GM12865 (cell line): ENCODE measurements at regions not wholly inside any gene's neighbourhood (a gene's known extent, or its start where the extent isn't known, plus 50 kb on each side); places are given as distances from the start of the nearest gene placed in this dataset.

Experiments
- DNase-seq: peaks from one replicate; pipeline ENCODE4 v3.0.0; 2010; ENCODE audit warnings: low read depth
- H3K4me3 ChIP-seq: 2 replicates; pipeline ENCODE4 v1.5.1; 2011; ENCODE audit warnings: mild to moderate bottlenecking, low read depth, low read length, control low read depth
- CTCF ChIP-seq: IDR thresholded peaks from 2 replicates; pipeline ENCODE4 v1.5.1; 2011; ENCODE audit warnings: low read length, control low read depth, low read depth, inconsistent platforms; ENCODE audit not compliant: insufficient read depth; ENCODE audit errors: missing control alignments

GRCh38 chr4:186015212-186015817 is 53.6 kb upstream of the TLR3 start:
- H3K4me3 ChIP-seq, result no peak overlapping the region
- no peak for DNase-seq
- no peak for TF ChIP-seq CTCF

GRCh38 chr4:186016796-186017195 is 52.2 kb upstream of the TLR3 start:
- no peak for TF ChIP-seq CTCF
- no peak for DNase-seq
- H3K4me3 ChIP-seq, result no peak overlapping the region

- no peak overlapping the region for H3K4me3 ChIP-seq
- DNase-seq, result no peak
- TF ChIP-seq CTCF, result no peak
These were observed 51.2 kb upstream of the TLR3 start for GRCh38 chr4:186017801-186018200.

- DNase-seq, result no peak
- no peak overlapping the region for H3K4me3 ChIP-seq
These were observed 50.7 kb upstream of the TLR3 start for GRCh38 chr4:186018261-186018660.

GRCh38 chr4:186018784-186019183 is 50.2 kb upstream of the TLR3 start:
- no peak for DNase-seq
- TF ChIP-seq CTCF, result no peak
- H3K4me3 ChIP-seq, result no peak overlapping the region

More at GRCh38 chr4:186018261-186018660, 50.7 kb upstream of the TLR3 start:
- TF ChIP-seq CTCF, result no peak
